ENCODE measurements at regions not wholly inside any gene's neighbourhood (a gene's known extent, or its start where the extent isn't known, plus 50 kb on each side); places are given as distances from the start of the nearest gene placed in this dataset.

- intact Hi-C loops (cut with DNase I) = no loop called here
- no peaks in the 10 kb centered on the region for H3K4me1 ChIP-seq
- TF ChIP-seq CTCF (IDR thresholded peaks at IDR 0.05) (no peak), POLR2A (IDR thresholded peaks at IDR 0.05) (no peak)
- WGBS, 2 donors = 58 to 65% methylated on average over 5 of the region's 5 CpGs
- H3K9me3 ChIP-seq = no peaks in the 10 kb centered on the region
- no peaks in the 10 kb centered on the region for H3K27me3 ChIP-seq
- DNase-seq = no peak
- no peak overlapping the region for H3K27ac ChIP-seq
- no peak overlapping the region for H3K4me3 ChIP-seq (replicated peaks in 1 of 3)
- no peaks in the 10 kb centered on the region for H3K36me3 ChIP-seq
Observed at GRCh38 chr7:16345979-16346958, 75.1 kb downstream of the CRPPA start.

GRCh38 chr7:16344927-16345326 is 76.4 kb downstream of the CRPPA start:
- WGBS, 2 donors = 0% methylated on average over 1 of the region's 1 CpG
- Histone ChIP-seq H3K27ac (no peak overlapping the region), H3K4me3 (replicated peaks in 1 of 3) (no peak overlapping the region), H3K36me3 (no peaks in the 10 kb centered on the region), H3K4me1 (no peaks in the 10 kb centered on the region), H3K27me3 (no peaks in the 10 kb centered on the region), H3K9me3 (no peaks in the 10 kb centered on the region)
- TF ChIP-seq POLR2A (IDR thresholded peaks at IDR 0.05) = no peak
- TF ChIP-seq CTCF (IDR thresholded peaks at IDR 0.05) = no peak
- DNase-seq = no peak
- intact Hi-C loops (cut with DNase I) = no loop called here

GRCh38 chr7:16343612-16344011 is 77.7 kb downstream of the CRPPA start:
- TF ChIP-seq CTCF (IDR thresholded peaks at IDR 0.05) = no peak
- no peak for TF ChIP-seq POLR2A (IDR thresholded peaks at IDR 0.05)
- H3K27ac ChIP-seq = no peak overlapping the region
- H3K9me3 ChIP-seq = no peaks in the 10 kb centered on the region
- no peaks in the 10 kb centered on the region for H3K27me3 ChIP-seq
- no peak overlapping the region for H3K4me3 ChIP-seq (replicated peaks in 1 of 3)
- DNase-seq = no peak
- WGBS, 2 donors = 97 to 98% methylated on average over 5 of the region's 5 CpGs
- H3K4me1 ChIP-seq = no peaks in the 10 kb centered on the region
- intact Hi-C loops (cut with DNase I) = no loop called here
- no peaks in the 10 kb centered on the region for H3K36me3 ChIP-seq

- Histone ChIP-seq H3K4me3 (replicated peaks in 1 of 3) (no peak overlapping the region), H3K36me3 (no peaks in the 10 kb centered on the region), H3K4me1 (no peaks in the 10 kb centered on the region), H3K9me3 (no peaks in the 10 kb centered on the region), H3K27ac (no peak overlapping the region), H3K27me3 (no peaks in the 10 kb centered on the region)
- TF ChIP-seq POLR2A (IDR thresholded peaks at IDR 0.05) = no peak
- no peak for TF ChIP-seq CTCF (IDR thresholded peaks at IDR 0.05)
- DNase-seq = no peak
- intact Hi-C loops (cut with DNase I) = no loop called here
- WGBS, 2 donors = 94 to 100% methylated on average over 1 of the region's 1 CpG
Observed at GRCh38 chr7:16338065-16338464, 83.3 kb downstream of the CRPPA start.

GRCh38 chr7:16326106-16326505 is 95.2 kb downstream of the CRPPA start:
- Histone ChIP-seq H3K27ac (no peak overlapping the region), H3K9me3 (no peaks in the 10 kb centered on the region), H3K27me3 (no peaks in the 10 kb centered on the region), H3K36me3 (no peaks in the 10 kb centered on the region), H3K4me1 (no peaks in the 10 kb centered on the region), H3K4me3 (replicated peaks in 1 of 3) (no peak overlapping the region)
- TF ChIP-seq CTCF (IDR thresholded peaks at IDR 0.05) (no peak), POLR2A (IDR thresholded peaks at IDR 0.05) (no peak)
- intact Hi-C loops (cut with DNase I) = no loop called here
- DNase-seq = no peak

Measured in thyroid gland (tissue), 4 donors.